ENCODE measurements at regions not wholly inside any gene's neighbourhood (a gene's known extent, or its start where the extent isn't known, plus 50 kb on each side); places are given as distances from the start of the nearest gene placed in this dataset.

DNA sequence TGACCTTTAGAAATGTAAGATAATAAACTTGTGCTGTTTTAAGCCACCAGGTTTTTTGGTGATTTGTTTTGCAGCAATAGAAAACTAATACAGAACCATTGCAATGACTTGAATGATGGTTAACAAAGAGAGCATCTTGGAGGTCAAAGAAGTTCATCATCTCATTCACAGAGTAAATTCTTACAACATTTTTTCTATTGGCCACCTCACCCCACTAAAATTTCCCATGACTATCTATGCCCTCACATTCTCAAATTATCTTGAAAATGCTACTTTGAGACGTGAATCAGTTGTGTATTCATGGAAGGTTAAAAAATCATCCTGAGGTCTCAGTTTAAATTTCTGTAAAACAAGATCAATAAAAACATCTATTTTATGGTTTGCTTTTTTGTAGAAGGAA, 754.2 kb downstream of the SORCS1 start:
- H3K4me3 ChIP-seq (ENCODE audit: low read length) = no peak overlapping the region
- H3K4me1 ChIP-seq (ENCODE audit: control insufficient read depth, low read depth, low read length) = no peaks in the 10 kb centered on the region
- no peaks in the 10 kb centered on the region for H3K27me3 ChIP-seq (ENCODE audit: control insufficient read depth, insufficient read depth, low read length)
- H3K9ac ChIP-seq (ENCODE audit: low read length) = no peak overlapping the region
- no peaks in the 10 kb centered on the region for H3K36me3 ChIP-seq (ENCODE audit: control insufficient read depth, low read depth, low read length)
- H3K27ac ChIP-seq (ENCODE audit: low read length) = no peak overlapping the region
- no peaks in the 10 kb centered on the region for H3K9me3 ChIP-seq (ENCODE audit: control insufficient read depth, low read depth, low read length)

DNA sequence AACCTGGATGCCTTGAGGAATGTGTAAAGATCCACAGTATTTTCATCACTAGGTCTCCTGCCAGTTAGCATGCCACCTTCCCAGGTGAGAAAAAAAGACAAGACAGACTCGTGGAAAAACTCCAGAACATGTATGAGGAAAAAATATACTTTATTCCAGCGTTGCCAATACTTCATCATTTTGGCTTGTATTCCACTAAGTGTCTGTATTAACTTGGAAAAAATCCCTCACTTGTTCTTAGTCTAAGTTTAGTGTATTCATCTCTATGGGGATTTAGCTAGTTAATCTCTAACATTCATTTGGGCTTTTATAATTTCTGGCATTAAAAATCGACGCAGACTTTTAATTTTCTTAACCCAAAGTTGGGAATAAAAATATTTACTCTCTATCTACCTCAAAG, 759.4 kb downstream of the SORCS1 start:
- Histone ChIP-seq H3K36me3 (ENCODE audit: control insufficient read depth, low read depth, low read length) (no peaks in the 10 kb centered on the region), H3K27ac (ENCODE audit: low read length) (no peak overlapping the region), H3K9me3 (ENCODE audit: control insufficient read depth, low read depth, low read length) (no peaks in the 10 kb centered on the region), H3K9ac (ENCODE audit: low read length) (no peak overlapping the region), H3K27me3 (ENCODE audit: control insufficient read depth, insufficient read depth, low read length) (no peaks in the 10 kb centered on the region), H3K4me3 (ENCODE audit: low read length) (no peak overlapping the region), H3K4me1 (ENCODE audit: control insufficient read depth, low read depth, low read length) (no peaks in the 10 kb centered on the region)

DNA sequence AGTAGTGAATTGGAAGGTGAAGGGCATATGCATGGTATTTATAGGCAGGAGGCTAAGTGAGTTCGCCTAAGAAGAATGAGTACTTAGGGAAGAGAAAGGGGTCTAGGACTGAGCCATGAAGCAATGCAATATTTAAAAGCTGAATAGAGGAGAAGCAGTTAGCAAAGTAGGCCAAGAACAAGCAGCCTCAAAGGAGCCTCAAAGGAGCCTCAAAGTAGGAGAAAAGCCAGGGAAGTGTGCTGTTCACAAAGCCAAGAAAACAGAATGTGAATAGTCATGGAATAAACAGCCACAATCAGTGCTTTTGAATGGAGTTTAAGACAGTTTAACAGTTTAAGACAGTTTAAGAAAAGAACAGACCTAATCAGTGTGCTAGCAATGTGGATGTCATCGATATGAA, 762.0 kb downstream of the SORCS1 start:
- no peak overlapping the region for H3K4me3 ChIP-seq (ENCODE audit: low read length)
- no peaks in the 10 kb centered on the region for H3K4me1 ChIP-seq (ENCODE audit: control insufficient read depth, low read depth, low read length)
- H3K27ac ChIP-seq (ENCODE audit: low read length) = no peak overlapping the region
- no peaks in the 10 kb centered on the region for H3K36me3 ChIP-seq (ENCODE audit: control insufficient read depth, low read depth, low read length)
- H3K9ac ChIP-seq (ENCODE audit: low read length) = no peak overlapping the region
- no peaks in the 10 kb centered on the region for H3K27me3 ChIP-seq (ENCODE audit: control insufficient read depth, insufficient read depth, low read length)
- no peaks in the 10 kb centered on the region for H3K9me3 ChIP-seq (ENCODE audit: control insufficient read depth, low read depth, low read length)

DNA sequence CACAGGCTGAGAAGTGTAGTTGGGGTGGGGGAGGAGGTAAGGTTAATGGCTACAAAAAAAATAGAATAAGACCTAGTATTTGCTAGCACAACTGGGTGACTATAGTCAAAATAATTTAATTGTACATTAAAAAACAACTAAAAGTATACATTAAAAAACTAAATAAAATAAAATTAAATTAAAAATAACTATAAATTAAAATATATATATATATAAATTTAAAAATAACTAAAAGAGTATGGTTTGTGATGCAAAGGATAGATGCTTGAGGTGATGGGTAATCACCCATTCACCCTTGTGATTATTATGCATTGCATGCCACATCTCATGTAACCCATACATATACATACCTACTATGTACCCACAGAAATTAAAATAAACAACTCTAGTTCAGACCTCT, 762.5 kb downstream of the SORCS1 start:
- Histone ChIP-seq H3K4me1 (ENCODE audit: control insufficient read depth, low read depth, low read length) (no peaks in the 10 kb centered on the region), H3K4me3 (ENCODE audit: low read length) (no peak overlapping the region), H3K36me3 (ENCODE audit: control insufficient read depth, low read depth, low read length) (no peaks in the 10 kb centered on the region), H3K27me3 (ENCODE audit: control insufficient read depth, insufficient read depth, low read length) (no peaks in the 10 kb centered on the region), H3K9me3 (ENCODE audit: control insufficient read depth, low read depth, low read length) (no peaks in the 10 kb centered on the region), H3K27ac (ENCODE audit: low read length) (no peak overlapping the region), H3K9ac (ENCODE audit: low read length) (no peak overlapping the region)

DNA sequence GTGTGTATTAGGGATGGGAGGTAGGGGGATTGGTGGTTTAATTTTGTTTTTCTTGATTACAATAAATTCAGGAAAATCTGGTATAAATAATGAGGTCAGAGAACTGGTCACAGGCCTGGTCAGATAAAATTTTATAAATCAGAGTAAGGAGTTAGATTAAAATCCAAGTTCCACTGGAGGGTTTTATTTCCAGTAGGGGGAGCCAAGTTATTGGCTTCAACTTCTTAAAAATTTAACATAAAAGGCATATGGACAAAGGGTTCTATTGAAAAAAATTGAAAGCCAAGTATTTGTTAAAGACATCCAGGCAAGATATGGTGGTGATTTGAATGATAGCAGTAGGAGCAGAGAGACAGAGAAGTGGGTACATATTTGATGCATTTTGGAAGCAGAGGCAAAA, 763.3 kb downstream of the SORCS1 start:
- Histone ChIP-seq H3K9me3 (ENCODE audit: control insufficient read depth, low read depth, low read length) (no peaks in the 10 kb centered on the region), H3K4me3 (ENCODE audit: low read length) (no peak overlapping the region), H3K27ac (ENCODE audit: low read length) (no peak overlapping the region), H3K4me1 (ENCODE audit: control insufficient read depth, low read depth, low read length) (no peaks in the 10 kb centered on the region), H3K36me3 (ENCODE audit: control insufficient read depth, low read depth, low read length) (no peaks in the 10 kb centered on the region), H3K27me3 (ENCODE audit: control insufficient read depth, insufficient read depth, low read length) (no peaks in the 10 kb centered on the region), H3K9ac (ENCODE audit: low read length) (no peak overlapping the region)

DNA sequence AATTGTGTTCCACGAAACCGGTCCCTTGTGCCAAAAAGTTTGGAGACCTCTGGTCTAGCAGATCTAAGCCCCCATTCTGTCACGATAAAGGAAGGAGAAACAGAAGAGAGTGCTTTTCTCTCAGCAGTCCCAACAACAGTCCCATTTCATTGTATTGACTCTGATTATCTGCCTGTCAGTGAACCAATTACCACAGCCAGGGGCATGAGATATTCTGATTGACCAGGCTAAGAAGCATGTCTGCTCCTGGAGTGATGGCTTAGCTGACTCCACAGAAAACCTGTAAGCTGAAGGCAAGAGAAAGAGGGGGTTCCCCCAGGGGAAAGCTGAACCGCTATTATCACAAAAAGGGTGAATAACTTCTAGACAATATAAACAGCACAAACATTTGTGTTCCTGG, 765.4 kb downstream of the SORCS1 start:
- H3K4me1 ChIP-seq (ENCODE audit: control insufficient read depth, low read depth, low read length) = no peaks in the 10 kb centered on the region
- H3K27me3 ChIP-seq (ENCODE audit: control insufficient read depth, insufficient read depth, low read length) = no peaks in the 10 kb centered on the region
- no peak overlapping the region for H3K27ac ChIP-seq (ENCODE audit: low read length)
- no peak overlapping the region for H3K9ac ChIP-seq (ENCODE audit: low read length)
- no peak overlapping the region for H3K4me3 ChIP-seq (ENCODE audit: low read length)
- no peaks in the 10 kb centered on the region for H3K36me3 ChIP-seq (ENCODE audit: control insufficient read depth, low read depth, low read length)
- no peaks in the 10 kb centered on the region for H3K9me3 ChIP-seq (ENCODE audit: control insufficient read depth, low read depth, low read length)

DNA sequence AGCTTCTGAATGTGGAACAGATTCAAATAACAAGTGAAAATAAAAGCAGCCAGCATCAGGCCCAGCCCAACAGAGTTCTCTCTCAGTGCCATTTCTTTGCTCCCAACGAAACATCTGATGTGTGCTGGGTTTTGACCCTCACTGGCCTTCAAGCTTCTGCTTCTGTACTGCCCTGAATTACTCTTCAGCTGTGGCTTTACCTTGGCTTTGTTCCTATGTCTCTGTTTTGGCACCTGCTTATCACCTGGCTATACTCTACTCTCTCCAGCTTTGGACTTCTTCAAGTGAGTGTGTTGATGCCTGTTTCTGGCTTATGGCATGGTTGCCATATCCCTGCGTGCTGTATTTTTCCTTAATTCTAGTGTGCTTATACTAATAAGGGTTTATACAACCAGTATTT, 768.3 kb downstream of the SORCS1 start:
- H3K9ac ChIP-seq (ENCODE audit: low read length) = no peak overlapping the region
- H3K27ac ChIP-seq (ENCODE audit: low read length) = no peak overlapping the region
- H3K27me3 ChIP-seq (ENCODE audit: control insufficient read depth, insufficient read depth, low read length) = no peaks in the 10 kb centered on the region
- no peak overlapping the region for H3K4me3 ChIP-seq (ENCODE audit: low read length)
- no peaks in the 10 kb centered on the region for H3K4me1 ChIP-seq (ENCODE audit: control insufficient read depth, low read depth, low read length)
- H3K9me3 ChIP-seq (ENCODE audit: control insufficient read depth, low read depth, low read length) = no peaks in the 10 kb centered on the region
- H3K36me3 ChIP-seq (ENCODE audit: control insufficient read depth, low read depth, low read length) = no peaks in the 10 kb centered on the region

DNA sequence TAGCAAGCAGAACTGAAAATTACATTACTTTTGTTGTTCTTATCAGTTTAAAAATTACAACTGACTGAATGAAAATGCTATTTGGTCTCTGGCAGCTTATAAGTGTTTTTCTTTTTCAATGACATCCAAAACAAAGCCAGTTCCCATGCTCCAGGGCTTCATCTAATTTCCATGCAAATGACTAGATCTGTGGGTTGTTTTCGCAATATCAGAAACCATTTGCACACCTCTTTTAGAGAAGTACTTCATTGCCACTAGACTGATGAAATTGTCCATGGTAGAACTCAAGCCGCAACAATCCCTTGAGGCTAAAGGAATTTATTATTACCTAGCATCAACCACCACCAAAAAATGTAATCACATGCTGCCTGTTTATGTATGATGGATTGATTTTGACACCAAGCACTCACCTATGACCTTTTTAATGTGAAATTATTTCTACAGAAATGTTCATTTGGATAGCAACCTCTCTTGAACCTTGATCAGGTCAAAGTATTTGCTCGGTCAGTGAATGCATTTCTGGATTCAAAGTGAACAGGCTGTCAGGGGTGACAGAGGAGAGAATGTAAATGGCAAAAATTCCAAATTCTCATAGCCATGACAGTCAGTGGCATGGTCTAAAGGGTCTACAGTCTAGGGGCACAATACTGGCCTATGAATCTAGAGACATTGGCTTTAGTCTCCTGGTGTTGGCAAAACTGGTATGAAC, 769.3 kb downstream of the SORCS1 start:
- Histone ChIP-seq H3K9ac (ENCODE audit: low read length) (no peak overlapping the region), H3K4me1 (ENCODE audit: control insufficient read depth, low read depth, low read length) (no peaks in the 10 kb centered on the region), H3K27ac (ENCODE audit: low read length) (no peak overlapping the region), H3K36me3 (ENCODE audit: control insufficient read depth, low read depth, low read length) (no peaks in the 10 kb centered on the region), H3K27me3 (ENCODE audit: control insufficient read depth, insufficient read depth, low read length) (no peaks in the 10 kb centered on the region), H3K9me3 (ENCODE audit: control insufficient read depth, low read depth, low read length) (no peaks in the 10 kb centered on the region), H3K4me3 (ENCODE audit: low read length) (no peak overlapping the region)

DNA sequence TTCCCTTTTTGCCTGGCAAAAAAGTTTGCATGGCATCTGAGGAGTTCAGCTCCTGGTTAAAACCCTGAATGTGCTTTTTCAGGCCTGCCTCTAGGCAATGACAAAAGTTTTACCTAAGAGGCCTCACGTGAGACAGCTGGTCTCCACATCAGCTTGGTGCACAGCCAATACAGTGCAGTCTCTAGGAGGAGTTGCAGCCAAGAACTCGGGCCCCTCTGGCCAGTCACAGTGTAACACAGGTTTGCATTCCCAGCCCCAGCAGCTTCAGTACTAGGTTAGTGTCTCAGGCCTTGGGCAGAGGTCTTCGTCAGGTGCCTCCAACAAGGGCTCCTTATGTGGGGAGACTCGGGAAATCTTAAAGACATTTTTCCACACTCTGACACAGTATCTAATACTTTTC, 771.7 kb downstream of the SORCS1 start:
- Histone ChIP-seq H3K4me3 (ENCODE audit: low read length) (no peak overlapping the region), H3K36me3 (ENCODE audit: control insufficient read depth, low read depth, low read length) (no peaks in the 10 kb centered on the region), H3K9ac (ENCODE audit: low read length) (no peak overlapping the region), H3K9me3 (ENCODE audit: control insufficient read depth, low read depth, low read length) (no peaks in the 10 kb centered on the region), H3K27ac (ENCODE audit: low read length) (no peak overlapping the region), H3K27me3 (ENCODE audit: control insufficient read depth, insufficient read depth, low read length) (no peaks in the 10 kb centered on the region), H3K4me1 (ENCODE audit: control insufficient read depth, low read depth, low read length) (no peaks in the 10 kb centered on the region)

DNA sequence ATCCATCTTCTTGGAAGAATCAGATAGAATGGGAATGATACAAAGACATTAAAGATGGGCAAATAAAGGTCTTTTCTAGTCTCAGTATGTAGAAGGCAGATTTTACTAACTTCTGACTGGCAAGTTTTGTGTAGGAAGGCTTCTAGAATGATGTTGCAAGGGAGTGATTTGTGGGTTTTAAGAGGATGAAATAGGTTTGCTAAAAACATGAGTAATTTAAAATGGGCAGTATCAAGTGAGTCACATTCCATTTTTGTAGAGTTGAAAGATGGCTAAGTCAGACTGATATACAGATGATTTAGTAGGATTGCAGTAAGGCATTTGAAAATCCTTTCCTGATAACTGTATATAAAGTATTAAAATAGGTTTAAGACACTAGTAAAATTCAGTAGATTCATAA, 777.4 kb downstream of the SORCS1 start:
- Histone ChIP-seq H3K9me3 (ENCODE audit: control insufficient read depth, low read depth, low read length) (no peaks in the 10 kb centered on the region), H3K4me3 (ENCODE audit: low read length) (no peak overlapping the region), H3K27me3 (ENCODE audit: control insufficient read depth, insufficient read depth, low read length) (no peaks in the 10 kb centered on the region), H3K27ac (ENCODE audit: low read length) (no peak overlapping the region), H3K4me1 (ENCODE audit: control insufficient read depth, low read depth, low read length) (no peaks in the 10 kb centered on the region), H3K9ac (ENCODE audit: low read length) (no peak overlapping the region), H3K36me3 (ENCODE audit: control insufficient read depth, low read depth, low read length) (no peaks in the 10 kb centered on the region)

DNA sequence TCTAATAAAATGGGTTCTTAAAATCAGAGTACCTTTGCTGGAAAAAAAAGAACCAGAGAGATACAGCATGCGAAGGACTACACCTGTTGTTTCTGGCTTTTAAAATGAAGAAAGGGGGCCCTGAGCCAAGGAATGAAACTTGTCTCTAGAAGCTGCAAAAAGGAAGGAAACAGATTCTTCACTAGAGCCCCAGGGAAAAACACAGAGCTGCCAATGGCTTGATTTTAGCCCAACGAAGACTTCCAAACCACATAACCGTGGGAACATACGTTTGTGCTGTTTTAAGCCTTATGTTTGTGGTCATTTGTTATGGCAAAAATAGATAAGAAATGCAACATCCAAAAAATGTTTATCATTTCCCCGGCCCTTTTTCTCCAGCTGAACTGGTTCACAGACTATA, 780.0 kb downstream of the SORCS1 start:
- no peaks in the 10 kb centered on the region for H3K27me3 ChIP-seq (ENCODE audit: control insufficient read depth, insufficient read depth, low read length)
- no peaks in the 10 kb centered on the region for H3K36me3 ChIP-seq (ENCODE audit: control insufficient read depth, low read depth, low read length)
- no peaks in the 10 kb centered on the region for H3K9me3 ChIP-seq (ENCODE audit: control insufficient read depth, low read depth, low read length)
- H3K9ac ChIP-seq (ENCODE audit: low read length) = no peak overlapping the region
- no peak overlapping the region for H3K4me3 ChIP-seq (ENCODE audit: low read length)
- H3K4me1 ChIP-seq (ENCODE audit: control insufficient read depth, low read depth, low read length) = no peaks in the 10 kb centered on the region
- no peak overlapping the region for H3K27ac ChIP-seq (ENCODE audit: low read length)

DNA sequence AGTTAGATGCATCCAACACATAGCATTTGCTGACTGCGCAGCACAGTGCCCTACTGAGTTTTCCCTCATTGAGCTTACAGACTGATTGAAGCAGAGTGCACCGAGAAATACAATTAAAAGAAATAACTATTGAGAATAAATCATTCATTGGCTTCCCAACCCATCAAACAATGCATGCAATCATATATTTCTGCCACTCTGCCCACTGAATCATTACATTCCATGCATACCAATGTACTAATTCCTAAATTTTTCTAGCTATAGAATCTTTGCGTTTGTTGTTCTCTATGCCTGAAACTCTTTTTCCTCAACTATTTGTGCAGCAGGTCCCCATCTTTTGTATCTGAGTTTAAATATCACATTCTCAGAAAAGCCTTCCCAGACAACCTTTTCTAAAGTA, 783.8 kb downstream of the SORCS1 start:
- H3K9me3 ChIP-seq (ENCODE audit: control insufficient read depth, low read depth, low read length) = peaks cover 7% of the 10 kb centered on the region
- H3K27ac ChIP-seq (ENCODE audit: low read length) = no peak overlapping the region
- H3K36me3 ChIP-seq (ENCODE audit: control insufficient read depth, low read depth, low read length) = no peaks in the 10 kb centered on the region
- no peaks in the 10 kb centered on the region for H3K4me1 ChIP-seq (ENCODE audit: control insufficient read depth, low read depth, low read length)
- H3K9ac ChIP-seq (ENCODE audit: low read length) = no peak overlapping the region
- no peak overlapping the region for H3K4me3 ChIP-seq (ENCODE audit: low read length)
- no peaks in the 10 kb centered on the region for H3K27me3 ChIP-seq (ENCODE audit: control insufficient read depth, insufficient read depth, low read length)

Data from iPS-18a (cell line).